ENCODE measurements at regions not wholly inside any gene's neighbourhood (a gene's known extent, or its start where the extent isn't known, plus 50 kb on each side); places are given as distances from the start of the nearest gene placed in this dataset.

GRCh38 chr14:22095860-22096513, 422.4 kb upstream of the OR4E1 start:
- H3K36me3 Mint-ChIP-seq (ENCODE audit: low read depth, unreplicated experiment): no peaks in the 10 kb centered on the region
- no peak for DNase-seq (ENCODE audit: low spot score)
- no peaks in the 10 kb centered on the region for H3K4me1 Mint-ChIP-seq (ENCODE audit: unreplicated experiment)
- H3K4me3 Mint-ChIP-seq (ENCODE audit: unreplicated experiment): no peak overlapping the region
- TF ChIP-seq CTCF (IDR thresholded peaks at IDR 0.05; ENCODE audit: unreplicated experiment): no peak
- no peaks in the 10 kb centered on the region for H3K9me3 Mint-ChIP-seq (ENCODE audit: unreplicated experiment)
- no peak overlapping the region for H3K27ac Mint-ChIP-seq (ENCODE audit: unreplicated experiment)
- no peaks in the 10 kb centered on the region for H3K27me3 Mint-ChIP-seq (ENCODE audit: unreplicated experiment)

GRCh38 chr14:22089940-22090339, 416.3 kb upstream of the OR4E1 start:
- no peaks in the 10 kb centered on the region for H3K36me3 Mint-ChIP-seq (ENCODE audit: low read depth, unreplicated experiment)
- H3K27me3 Mint-ChIP-seq (ENCODE audit: unreplicated experiment): no peaks in the 10 kb centered on the region
- no peak overlapping the region for H3K27ac Mint-ChIP-seq (ENCODE audit: unreplicated experiment)
- TF ChIP-seq CTCF (IDR thresholded peaks at IDR 0.05; ENCODE audit: unreplicated experiment): no peak
- H3K9me3 Mint-ChIP-seq (ENCODE audit: unreplicated experiment): no peaks in the 10 kb centered on the region
- H3K4me3 Mint-ChIP-seq (ENCODE audit: unreplicated experiment): no peak overlapping the region
- no peak for DNase-seq (ENCODE audit: low spot score)
- no peaks in the 10 kb centered on the region for H3K4me1 Mint-ChIP-seq (ENCODE audit: unreplicated experiment)

- H3K27ac Mint-ChIP-seq (ENCODE audit: unreplicated experiment): no peak overlapping the region
These were observed 415.2 kb upstream of the OR4E1 start for GRCh38 chr14:22088614-22089342.

GRCh38 chr14:22086131-22086530, 412.5 kb upstream of the OR4E1 start:
- no peak overlapping the region for H3K4me3 Mint-ChIP-seq (ENCODE audit: unreplicated experiment)
- no peaks in the 10 kb centered on the region for H3K36me3 Mint-ChIP-seq (ENCODE audit: low read depth, unreplicated experiment)
- no peak for TF ChIP-seq CTCF (IDR thresholded peaks at IDR 0.05; ENCODE audit: unreplicated experiment)
- no peaks in the 10 kb centered on the region for H3K27me3 Mint-ChIP-seq (ENCODE audit: unreplicated experiment)
- no peaks in the 10 kb centered on the region for H3K4me1 Mint-ChIP-seq (ENCODE audit: unreplicated experiment)
- no peak for DNase-seq (ENCODE audit: low spot score)
- no peaks in the 10 kb centered on the region for H3K9me3 Mint-ChIP-seq (ENCODE audit: unreplicated experiment)
- H3K27ac Mint-ChIP-seq (ENCODE audit: unreplicated experiment): no peak overlapping the region

More at GRCh38 chr14:22088614-22089342, 415.2 kb upstream of the OR4E1 start:
- H3K27me3 Mint-ChIP-seq (ENCODE audit: unreplicated experiment): no peaks in the 10 kb centered on the region
- no peaks in the 10 kb centered on the region for H3K9me3 Mint-ChIP-seq (ENCODE audit: unreplicated experiment)
- no peak for DNase-seq (ENCODE audit: low spot score)
- H3K36me3 Mint-ChIP-seq (ENCODE audit: low read depth, unreplicated experiment): no peaks in the 10 kb centered on the region
- H3K4me1 Mint-ChIP-seq (ENCODE audit: unreplicated experiment): no peaks in the 10 kb centered on the region
- TF ChIP-seq CTCF (IDR thresholded peaks at IDR 0.05; ENCODE audit: unreplicated experiment): no peak
- no peak overlapping the region for H3K4me3 Mint-ChIP-seq (ENCODE audit: unreplicated experiment)
